ENCODE measurements at regions not wholly inside any gene's neighbourhood (a gene's known extent, or its start where the extent isn't known, plus 50 kb on each side); places are given as distances from the start of the nearest gene placed in this dataset.
"Not testable (repeated sequence)": the region's sequence is repeated elsewhere in the genome, so short reads cannot be mapped to it uniquely, and the experiment has no call there.

DNA sequence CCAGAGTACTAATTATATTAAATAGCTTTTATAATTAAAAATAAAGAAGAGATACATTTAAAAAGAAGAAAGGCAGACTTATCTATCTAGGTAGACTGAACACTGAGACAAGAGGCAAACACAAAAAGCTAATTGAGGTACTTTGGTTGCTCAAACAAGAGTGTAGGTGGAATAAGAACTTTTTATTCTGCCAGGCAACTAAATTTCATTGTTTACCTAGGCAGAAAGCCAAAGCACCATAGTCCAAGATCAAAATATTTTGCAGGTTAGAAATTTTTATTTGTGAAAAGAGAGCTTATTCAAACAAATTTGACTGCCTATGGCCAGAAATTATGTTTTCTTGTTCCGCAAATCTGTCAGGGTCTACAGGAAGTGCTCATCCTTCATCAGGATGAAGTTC is 499.6 kb upstream of the GBE1 start:
- no peak for DNase-seq

DNA sequence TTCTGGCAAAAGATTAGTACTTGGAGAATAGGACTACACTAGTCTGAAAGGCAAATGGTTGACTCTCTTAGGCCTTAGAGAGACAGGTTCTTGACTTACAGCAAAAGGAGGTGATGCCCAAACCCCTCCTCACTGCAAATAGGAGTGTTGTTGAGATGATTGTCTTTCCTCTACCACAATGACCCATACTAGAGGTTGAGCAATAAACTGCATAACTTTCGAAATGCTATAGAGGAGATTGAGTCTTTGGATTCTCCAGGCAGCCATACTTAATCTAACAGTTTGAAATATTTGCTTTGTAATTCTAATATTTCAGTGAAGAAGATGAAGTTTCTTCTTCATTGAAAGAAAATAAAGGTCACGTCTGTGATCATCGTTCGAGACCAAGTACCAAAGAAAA is 498.5 kb upstream of the GBE1 start:
- no peak for DNase-seq

DNA sequence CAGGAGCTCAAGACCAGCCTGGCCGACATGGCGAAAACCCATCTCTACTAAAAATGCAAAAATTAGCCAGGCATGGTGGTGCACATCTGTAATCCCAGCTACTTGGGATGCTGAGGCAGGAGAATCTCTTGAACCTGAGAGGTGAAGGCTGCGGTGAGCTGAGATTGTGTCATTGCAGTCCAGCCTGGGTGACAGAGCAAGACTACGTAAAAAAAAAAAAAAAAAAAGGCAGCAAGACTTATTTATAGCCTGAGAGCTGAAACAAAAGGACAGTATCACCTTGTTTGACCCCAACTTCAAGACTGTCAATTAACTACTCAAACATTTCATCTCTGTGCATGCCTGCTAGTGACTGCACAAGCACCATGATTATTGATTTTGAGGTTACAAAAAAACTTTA is 478.9 kb upstream of the GBE1 start:
- DNase-seq, result no peak

DNA sequence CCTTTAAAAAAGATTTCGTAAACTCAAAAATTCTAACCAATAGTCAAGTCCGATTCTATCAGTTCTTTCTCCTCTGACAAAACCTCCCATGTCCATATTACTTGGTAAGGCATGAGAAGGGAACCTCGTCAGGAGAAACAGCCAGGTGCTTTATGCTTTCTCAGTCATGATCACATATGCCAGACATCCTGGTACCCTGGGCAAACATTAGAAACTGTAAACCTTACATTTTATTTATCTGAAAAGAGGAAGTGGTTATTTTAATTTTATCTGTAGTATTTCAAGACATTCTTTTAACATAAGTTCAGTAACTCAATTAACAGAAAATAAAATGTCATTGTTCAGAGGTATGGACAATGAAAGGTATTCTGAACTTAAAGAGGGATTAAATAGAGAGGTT is 474.8 kb upstream of the GBE1 start:
- no peak for DNase-seq

DNA sequence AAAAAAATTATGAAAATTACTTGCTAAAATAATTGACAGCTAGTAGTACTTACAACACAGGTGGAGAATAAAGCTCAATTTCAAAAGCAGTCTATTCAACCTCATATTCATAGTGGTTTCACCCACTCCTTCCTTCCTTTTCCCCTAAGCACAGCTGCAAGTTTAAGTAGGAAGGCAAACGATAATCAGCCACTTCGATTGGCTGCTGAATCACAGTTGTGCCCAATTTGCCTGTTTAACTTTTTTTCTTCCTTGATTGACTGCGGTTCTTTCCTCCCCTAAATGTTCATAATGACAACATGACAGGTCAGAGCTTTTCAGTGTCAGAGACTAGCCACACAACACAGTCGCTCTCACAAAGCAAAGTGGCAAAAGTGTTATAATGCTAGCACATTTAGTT is 468.0 kb upstream of the GBE1 start:
- DNase-seq, result no peak

DNA sequence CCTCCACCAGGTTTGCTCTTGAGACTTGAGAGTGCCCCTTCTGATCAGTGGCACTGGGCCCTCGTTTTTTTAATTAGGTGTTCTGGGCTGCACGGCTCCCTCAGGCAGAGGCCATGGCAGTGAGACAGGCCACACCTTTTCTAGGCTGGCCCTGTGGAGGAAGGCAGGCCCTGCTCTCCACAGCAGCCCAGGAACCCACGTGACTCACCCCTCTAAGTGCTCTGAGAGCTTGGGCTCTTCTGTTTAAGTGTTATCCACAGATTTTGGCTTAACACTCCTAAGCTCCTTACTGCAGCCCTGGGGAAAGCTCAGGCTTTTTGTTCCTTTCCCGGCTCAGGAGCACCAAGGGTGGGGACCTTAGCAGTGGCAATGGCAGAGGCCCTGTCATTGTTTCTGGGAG is 463.2 kb upstream of the GBE1 start:
- no peak for DNase-seq

DNA sequence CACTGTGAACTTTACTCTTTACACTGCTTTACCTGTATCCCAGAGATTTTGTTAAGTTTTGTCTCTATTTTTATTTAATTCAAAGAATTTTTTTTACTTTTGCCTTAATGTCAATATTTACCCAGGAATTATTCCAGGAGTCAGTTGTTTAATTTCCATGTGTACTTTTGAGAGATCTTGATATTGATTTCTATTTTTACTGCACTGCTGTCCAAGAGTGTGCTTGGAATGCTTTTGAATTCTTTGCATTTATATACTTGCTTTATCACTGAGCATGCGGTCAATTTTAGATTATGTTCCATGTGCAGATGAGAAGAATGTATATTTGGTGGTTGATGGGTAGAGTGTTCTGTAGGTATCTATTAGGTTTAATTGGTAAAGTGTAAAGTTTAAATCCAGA is 461.0 kb upstream of the GBE1 start:
- no peak for DNase-seq

DNA sequence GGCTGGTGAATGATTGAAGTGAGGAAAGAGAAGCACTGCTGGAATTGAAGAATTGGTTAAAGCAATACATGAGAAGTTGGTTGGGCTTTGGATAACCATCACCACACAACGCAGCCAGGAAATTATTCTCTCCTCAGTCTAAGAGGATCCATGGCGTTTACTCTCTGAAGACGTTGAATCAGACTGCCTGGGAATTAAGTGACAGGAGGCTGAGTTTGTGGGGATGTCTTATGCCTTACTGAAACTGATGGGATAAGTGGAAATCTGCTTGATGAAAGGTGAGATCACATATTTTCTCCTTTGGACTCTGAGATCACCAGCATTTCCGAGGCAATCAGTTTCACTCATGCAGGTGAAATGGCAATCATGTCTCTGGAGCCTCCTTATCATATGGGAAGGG is 456.1 kb upstream of the GBE1 start:
- no peak for DNase-seq

DNA sequence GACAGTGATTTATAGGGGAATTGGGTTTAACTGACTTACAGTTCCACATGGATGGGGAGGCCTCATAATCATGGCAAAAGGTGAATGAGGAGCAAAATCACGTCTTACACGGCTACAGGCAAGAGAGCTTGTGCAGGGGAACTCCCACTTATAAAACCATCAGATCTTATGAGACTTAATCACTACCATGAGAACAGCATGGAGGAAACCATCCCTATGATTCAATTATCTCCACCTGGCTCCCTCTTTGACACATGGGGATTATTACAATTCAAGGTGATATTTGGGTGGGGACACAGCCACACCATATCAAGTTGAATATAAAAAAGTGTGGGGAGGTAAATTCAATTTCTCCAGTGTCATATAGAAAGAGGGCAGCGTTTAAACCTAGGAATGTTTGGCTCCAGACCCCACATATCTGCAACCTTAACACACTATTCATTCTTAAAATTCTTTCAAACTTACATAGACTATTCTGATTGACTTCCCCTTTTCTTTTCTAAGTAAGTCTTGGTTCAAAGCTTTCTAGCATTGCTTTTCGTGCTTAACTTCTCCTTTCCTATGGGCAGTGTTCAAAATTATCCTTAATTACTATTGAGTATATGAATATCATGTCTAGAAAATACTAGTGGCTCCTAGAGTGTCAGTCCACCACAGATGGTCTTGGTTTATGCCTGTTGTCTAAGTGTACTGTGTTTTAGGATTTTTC is 446.7 kb upstream of the GBE1 start:
- no peak for DNase-seq

DNA sequence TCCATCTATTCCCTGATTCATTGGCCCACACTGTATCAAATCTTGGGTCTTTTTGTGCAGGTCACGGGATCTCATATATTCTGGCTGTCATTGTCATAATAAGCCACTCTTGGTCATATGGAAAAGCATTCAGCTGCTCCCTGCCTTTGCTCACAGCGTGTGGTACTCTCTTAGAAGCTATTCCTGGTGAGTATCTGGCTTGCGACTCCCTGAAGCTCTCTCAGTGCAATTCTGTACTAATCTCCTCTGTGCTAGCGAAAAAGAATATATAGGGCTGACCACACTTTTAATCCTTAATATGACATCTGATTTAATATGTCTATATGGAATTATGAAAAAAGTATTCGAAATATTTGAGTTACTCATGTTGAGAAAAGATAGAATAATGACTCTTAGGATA is 440.8 kb upstream of the GBE1 start:
- DNase-seq, result no peak

DNA sequence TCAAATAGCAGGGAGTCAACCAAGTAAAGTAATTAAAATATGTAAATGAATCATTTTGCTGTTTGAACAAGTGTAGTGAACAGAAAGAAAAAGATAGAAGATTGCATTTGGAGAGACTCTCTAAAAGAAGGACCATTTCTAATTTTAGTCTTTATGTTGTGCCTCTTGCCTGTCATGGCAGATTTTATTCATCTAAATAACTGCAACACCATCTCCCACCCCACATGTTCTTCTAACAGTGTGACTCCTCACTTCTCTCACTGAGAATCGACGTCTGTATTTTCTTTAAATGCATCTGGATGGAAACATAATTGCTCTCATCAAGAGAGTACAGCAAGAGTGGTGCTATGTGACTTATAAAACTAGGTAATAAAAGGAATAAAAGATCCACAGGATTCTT is 439.9 kb upstream of the GBE1 start:
- no peak for DNase-seq

DNA sequence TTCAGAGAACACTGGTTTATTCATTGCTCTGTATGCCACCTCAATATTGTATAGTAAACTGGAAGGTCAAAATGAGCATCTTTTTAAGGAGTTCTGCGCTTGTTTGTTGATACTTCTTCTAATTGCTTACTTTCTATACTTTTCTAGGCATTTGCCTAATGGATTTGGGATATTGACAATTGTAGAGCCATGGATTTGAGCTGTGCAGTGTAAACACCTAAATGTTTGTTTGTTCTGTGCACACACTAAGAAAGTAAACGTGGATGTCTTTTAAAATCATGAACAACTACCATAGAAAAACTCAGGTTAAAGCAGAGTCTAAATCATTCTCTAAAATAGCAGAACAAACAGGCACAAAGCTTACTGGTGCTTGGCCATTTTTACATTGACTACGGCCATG is 436.6 kb upstream of the GBE1 start:
- no peak for DNase-seq

DNA sequence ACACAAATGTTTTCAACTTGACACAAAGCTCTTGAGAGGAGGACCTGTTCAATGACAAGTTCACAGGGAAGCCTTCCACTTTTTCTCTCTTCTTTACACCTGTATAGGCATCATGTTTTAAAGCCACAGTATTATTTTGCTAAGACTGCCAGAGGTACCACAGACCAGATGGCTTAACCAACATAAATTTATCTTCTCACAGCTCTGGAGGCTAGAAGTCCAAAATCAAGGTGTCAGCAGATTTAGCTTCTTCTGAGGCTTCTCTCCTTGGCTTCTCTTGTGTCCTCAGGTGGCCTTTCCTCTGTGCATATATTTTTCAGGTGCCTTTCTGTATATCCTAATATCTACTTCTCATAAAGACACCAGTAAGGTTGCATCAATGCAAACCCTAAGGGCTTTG is 435.2 kb upstream of the GBE1 start:
- no peak for DNase-seq

DNA sequence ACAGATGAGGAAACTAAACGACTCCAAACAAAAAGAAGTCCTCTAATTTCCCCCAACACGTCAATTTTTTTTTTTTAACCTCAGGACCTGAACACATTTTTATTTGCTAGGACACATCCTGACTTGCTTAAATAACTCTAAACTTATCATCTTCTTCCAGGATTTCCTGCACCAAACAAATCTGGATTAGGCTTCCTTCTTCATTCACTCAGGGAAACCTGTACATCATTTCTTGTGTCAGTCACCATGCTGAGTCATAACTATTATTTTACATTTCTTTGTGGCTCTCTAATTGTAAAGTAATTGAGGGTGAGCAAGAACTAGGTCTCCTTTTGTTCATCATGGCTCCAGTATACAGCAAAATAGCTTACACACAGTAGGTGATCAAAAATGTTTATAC is 433.4 kb upstream of the GBE1 start:
- no peak for DNase-seq

DNA sequence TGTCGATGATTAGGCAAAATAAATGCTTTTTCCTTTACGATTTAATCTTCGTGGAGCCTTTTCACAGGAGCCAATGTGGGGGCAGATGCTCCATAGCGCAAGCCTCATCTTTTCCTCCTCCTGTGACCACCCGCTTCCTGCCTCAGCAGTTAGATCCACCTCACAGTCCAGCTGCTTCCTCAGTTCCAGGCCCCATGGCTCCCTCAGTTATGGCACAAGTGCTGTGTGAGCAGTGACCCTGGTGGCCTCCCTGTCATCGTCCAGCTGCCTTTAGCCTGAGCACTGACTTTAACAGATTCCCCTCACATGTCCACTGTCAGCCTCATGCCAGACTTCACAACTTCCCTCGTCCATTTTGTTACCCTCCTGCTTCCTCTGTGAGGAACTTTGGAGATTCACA is 424.6 kb upstream of the GBE1 start:
- DNase-seq, result no peak

DNA sequence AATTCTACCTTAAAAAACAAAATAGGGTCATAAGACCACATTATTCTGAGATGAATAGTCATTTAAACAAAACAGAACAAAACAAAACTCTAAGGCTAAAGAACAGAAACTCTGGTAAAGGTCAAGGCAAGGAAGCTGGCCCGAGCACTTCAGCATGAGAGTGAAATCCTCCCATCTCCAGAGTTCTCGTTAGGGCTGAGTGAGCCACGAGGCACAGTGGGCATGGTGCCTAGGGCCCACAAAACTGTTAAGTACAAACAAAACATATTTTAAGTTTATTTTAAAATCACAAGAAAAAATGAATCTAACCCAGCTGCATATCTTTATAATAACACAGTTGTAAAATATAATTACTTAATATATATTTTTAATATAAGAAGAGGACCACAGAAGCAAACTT is 417.8 kb upstream of the GBE1 start:
- no peak for DNase-seq

DNA sequence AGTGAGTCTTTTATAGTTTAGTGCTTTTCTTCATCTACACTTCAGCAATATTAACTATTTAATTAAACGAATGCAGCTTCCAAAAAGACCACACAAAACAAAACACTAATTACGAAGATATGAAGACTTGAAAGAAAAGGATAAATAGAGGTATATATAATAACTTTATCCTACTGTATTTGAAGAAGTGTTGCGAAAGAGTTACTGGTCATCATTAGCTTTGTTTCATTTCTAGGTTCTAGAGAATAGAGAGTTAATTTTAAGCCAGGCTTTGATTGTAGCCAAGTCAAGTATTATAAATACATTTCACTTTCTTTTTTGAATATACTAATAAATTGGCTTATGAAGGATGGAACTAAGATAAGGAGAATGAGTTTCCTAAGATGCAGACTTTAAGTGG is 416.8 kb upstream of the GBE1 start:
- no peak for DNase-seq

DNA sequence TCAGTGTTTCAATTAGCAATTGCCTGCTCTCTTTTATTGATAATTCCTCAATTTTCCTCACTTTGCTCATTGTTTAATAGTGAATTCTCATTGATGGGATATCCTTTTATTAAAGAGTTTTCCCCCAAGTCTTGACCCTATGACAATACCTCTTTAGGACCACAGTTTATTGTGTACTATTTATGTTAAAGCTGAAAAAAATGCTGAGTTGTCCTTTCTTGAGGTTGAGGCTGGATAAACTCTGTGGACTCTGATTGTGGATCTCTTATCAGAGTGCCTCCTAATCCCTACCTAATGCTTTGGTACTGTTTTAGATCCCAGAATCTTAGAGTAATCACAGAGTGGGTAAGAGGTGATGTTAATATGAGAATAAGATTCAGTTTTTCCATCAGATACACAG is 416.3 kb upstream of the GBE1 start:
- DNase-seq, result no peak

DNA sequence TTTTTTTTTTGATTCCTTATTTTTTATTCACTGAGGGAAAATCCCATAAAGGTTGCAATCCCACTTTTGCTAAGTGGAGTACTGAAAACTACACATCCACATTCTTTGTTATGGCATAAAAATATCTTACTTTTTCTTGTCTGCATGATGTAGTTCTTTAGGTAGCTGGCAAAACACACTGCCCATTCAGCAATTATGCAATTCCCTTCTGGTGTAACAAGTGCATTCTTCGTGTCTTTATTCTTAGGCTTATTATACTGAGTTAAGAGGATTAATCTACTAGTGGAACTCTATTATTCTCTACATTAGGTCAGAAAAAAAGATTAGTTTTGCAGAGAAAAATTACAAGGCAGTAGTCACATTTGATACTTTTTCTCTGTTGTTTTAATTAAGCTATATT is 403.8 kb upstream of the GBE1 start:
- no peak for DNase-seq

DNA sequence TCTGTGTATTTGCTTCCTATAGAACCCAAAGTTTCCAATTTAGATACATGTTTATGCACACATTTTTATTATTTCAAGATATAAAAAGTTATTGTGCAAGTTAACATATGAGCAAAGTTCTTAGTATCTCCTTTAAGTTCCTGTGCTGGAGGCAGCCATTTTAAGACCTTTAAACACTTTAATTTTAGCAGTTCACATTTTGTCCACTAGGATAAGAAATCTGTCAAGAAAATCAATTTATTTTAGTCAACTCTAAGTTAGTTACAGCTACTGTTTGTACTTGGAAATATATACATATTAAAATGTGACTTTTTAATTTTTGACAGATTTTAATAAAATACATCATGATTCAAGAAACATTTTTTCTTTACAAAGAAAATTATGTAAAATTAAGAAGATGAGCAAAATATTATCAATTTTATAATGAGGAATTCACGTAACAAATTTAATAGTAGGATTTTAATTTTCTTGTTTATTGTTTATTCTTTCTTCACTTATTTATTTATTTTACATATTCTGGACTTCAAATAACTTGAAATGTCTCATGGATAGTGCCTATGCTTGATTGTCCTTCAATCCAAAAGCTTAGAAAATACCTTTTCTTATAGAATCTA is 402.6 kb upstream of the GBE1 start:
- DNase-seq, result no peak

DNA sequence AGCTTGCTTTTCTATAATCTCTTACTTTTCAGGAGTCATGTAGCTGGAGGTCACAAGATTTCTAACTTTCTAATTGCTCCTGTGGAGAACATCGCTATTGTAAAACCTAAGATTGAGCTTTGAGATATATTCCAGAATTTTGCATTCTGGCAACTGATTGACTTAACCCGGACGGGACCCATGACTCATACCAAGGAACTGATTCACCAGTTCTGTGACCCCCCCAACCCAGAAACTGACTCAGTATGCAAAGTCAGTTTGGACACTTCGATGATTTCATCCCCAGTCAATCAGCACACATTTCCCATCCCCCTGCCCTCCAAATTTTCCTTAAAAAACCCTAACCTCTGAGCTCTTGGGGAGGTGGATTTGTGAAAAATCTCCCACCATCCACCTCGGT is 396.5 kb upstream of the GBE1 start:
- DNase-seq, result no peak

DNA sequence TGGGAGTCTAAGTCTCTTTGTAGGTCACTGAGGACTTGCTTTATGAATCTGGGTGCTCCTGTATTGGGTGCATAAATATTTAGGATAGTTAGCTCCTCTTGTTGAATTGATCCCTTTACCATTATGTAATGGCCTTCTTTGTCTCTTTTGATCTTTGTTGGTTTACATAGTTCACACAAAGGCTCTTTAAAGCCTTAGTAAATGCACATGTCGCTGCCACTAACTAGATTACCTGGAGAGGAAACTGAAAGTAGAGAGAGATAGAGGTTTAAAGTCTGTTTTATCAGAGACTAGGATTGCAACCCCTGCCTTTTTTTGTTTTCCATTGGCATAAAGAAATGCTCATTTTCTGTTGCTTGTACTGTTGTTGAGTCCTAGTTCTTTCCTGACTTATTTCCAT is 392.4 kb upstream of the GBE1 start:
- DNase-seq, result not testable (repeated sequence)

DNA sequence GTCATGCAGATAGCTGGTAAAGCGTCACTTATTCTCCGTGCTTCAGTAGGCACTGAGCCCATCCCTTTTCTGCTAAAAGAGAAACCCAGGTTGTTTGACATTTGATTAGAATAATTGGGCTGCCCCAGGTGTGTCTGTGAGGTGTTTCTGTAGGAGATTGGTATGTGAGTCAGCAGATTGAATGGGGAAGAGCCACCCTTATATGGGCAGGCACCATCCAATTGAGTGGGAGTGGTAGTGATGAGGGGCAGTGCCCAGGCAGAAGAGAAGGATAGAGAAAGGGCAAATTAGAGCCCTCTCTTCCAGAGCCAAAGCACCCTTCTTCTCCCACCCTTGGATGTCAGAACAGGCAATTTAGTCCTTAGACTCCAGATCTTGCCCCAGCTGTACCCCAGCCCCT is 384.3 kb upstream of the GBE1 start:
- DNase-seq, result no peak

DNA sequence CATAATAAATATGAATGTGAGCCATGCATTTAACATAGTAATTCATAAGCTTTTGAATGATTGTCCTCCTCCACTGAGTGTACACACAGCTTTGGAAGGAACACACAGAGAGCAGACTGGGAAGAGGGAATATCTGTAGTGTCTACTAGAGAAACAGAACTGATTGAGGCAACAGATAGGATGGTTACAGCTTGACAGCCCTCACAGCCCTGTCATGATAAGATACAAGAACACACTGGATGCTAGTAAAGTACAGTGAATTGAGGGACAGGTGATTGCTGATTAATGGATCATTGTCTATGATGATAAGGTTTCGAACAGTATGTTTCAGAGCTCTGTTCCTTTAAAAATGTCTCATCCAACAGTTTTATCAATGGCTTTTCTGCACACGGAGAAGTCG is 383.4 kb upstream of the GBE1 start:
- no peak for DNase-seq

DNA sequence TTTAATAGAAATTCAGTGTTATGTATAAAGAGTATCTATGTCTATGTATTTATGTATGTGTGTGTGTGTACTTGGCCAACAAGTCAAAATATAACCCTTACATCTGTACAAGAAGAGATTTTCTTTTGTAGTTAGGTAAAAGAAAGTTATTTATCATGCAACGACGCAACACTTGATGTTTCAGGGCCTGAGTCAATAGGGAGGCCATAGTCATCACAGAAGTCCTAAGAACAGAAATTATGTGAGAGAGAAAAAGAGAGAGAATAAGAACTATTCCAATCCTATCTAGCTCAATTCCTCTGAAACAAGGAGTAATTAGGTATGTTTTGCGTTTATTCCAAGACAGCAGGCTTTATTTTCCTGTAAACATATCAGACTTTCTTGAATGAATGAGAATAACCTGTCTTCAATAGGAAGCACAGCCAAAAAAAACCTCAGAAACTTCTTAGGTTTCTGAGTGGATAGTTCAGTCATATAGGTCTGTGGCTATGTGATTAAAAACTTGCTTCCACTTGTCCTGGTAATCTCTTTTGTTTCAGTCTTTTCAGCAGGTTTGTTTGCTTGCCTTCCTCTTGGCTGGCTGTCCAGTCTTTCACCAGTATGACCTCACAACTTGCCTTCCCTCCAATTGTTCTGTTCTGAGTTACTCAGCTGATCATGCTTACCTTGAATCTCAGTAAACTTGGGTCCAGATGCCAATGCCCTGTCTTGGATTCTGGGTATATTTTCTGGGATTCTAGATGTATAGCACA is 382.4 kb upstream of the GBE1 start:
- no peak for DNase-seq
